H1 (cell line): ENCODE measurements at regions not wholly inside any gene's neighbourhood (a gene's known extent, or its start where the extent isn't known, plus 50 kb on each side); places are given as distances from the start of the nearest gene placed in this dataset.

Source experiments
- CTCF ChIA-PET: fragments of 300-600 bp; sonication (Branson Sonifier 250); formaldehyde crosslinking; loops from one replicate; lab custom pipeline; 2021; ENCODE audit not compliant: partially characterized antibody; lab: Charles Lee
- POLR2A ChIA-PET: fragments of 300-600 bp; sonication (Branson Sonifier 250); formaldehyde crosslinking; loops from one replicate; lab custom pipeline; 2021; ENCODE audit warnings: inconsistent platforms; ENCODE audit not compliant: partially characterized antibody; lab: Charles Lee
- DNase-seq, 2 experiments: peaks; one replicate each; pipeline versions ENCODE4 v3.0.0 to v3.0.0-alpha.2; 2010 to 2022; ENCODE audit warnings: low spot score in 2 of 2, low read depth in 1 of 2, mixed read lengths in 1 of 2
- FAIRE-seq: peaks from 2 replicates; lab custom pipeline; 2011; peaks lifted over from hg19 to GRCh38; lab: Jason Lieb, UNC
- H2AFZ ChIP-seq: 2 replicates; pipeline ENCODE4 v1.8.1; 2012; ENCODE audit warnings: low read length, inconsistent platforms
- H2AK5ac ChIP-seq: 2 replicates; pipeline ENCODE4 v1.6.1; 2013; ENCODE audit warnings: low read depth, low read length
- H2BK120ac ChIP-seq: replicated peaks from 2 replicates; pipeline ENCODE3; 2013; ENCODE audit warnings: low read depth, low read length, inconsistent platforms
- H2BK12ac ChIP-seq: 2 replicates; pipeline ENCODE4 v1.6.1; 2013; ENCODE audit warnings: low read depth, low read length
- H2BK15ac ChIP-seq: 2 replicates; pipeline ENCODE4 v1.6.1; 2013; ENCODE audit warnings: low read length
- H2BK20ac ChIP-seq: 2 replicates; pipeline ENCODE4 v1.6.1; 2013; ENCODE audit warnings: low read length
- H2BK5ac ChIP-seq: 2 replicates; pipeline ENCODE4 v1.6.1; 2013; ENCODE audit warnings: low read depth, low read length
- H3K14ac ChIP-seq: 2 replicates; pipeline ENCODE4 v1.6.1; 2013; ENCODE audit warnings: inconsistent platforms; ENCODE audit not compliant: insufficient read length
- H3K18ac ChIP-seq: 2 replicates; pipeline ENCODE4 v1.6.1; 2013; ENCODE audit warnings: low read length; ENCODE audit errors: extremely low read depth
- H3K23ac ChIP-seq: 2 replicates; pipeline ENCODE4 v1.6.1; 2013; ENCODE audit warnings: inconsistent platforms; ENCODE audit not compliant: insufficient read length
- H3K23me2 ChIP-seq: 2 replicates; pipeline ENCODE4 v1.6.1; 2013; ENCODE audit warnings: low read depth, low read length
- H3K27ac ChIP-seq: 2 replicates; pipeline ENCODE4 v1.6.1; 2011; ENCODE audit warnings: low read depth, low read length, inconsistent platforms
- H3K27me3 ChIP-seq, 4 experiments: replicated peaks in 1 of 4; 1 replicate in 1 of 4; 2 replicates in 3 of 4; pipeline versions ENCODE4 v1.6.1 to v1.8.1; 2011 to 2013; ENCODE audit warnings: low read length in 3 of 4, mild to moderate bottlenecking in 3 of 4, inconsistent platforms in 2 of 4, mixed read lengths in 2 of 4, moderate library complexity in 1 of 4; ENCODE audit not compliant: control insufficient read depth in 3 of 4, insufficient read depth in 3 of 4; ENCODE audit errors: extremely low read depth in 1 of 4
- H3K36me3 ChIP-seq, 4 experiments: 2 replicates each; pipeline versions ENCODE4 v1.6.1 to v1.8.1; 2011 to 2013; ENCODE audit warnings: mild to moderate bottlenecking in 4 of 4, low read length in 3 of 4, moderate library complexity in 2 of 4, control low read depth in 1 of 4, inconsistent platforms in 1 of 4; ENCODE audit not compliant: insufficient read depth in 4 of 4, control insufficient read depth in 2 of 4
- H3K4ac ChIP-seq: replicated peaks from 2 replicates; pipeline ENCODE3; 2013; ENCODE audit warnings: low read length, low read depth, mixed read lengths, inconsistent platforms; ENCODE audit not compliant: insufficient read length
- H3K4me1 ChIP-seq, 4 experiments: replicated peaks in 1 of 4; 1 replicate in 1 of 4; 2 replicates in 3 of 4; pipeline versions ENCODE4 v1.6.1 to v1.8.1; 2011 to 2013; ENCODE audit warnings: low read length in 3 of 4, inconsistent platforms in 2 of 4, mixed read lengths in 1 of 4; ENCODE audit not compliant: insufficient read depth in 4 of 4, control insufficient read depth in 3 of 4
- H3K4me2 ChIP-seq, 2 experiments: 2 replicates each; pipeline versions ENCODE4 v1.6.1 to v1.8.1; 2011 to 2013; ENCODE audit warnings: low read depth in 2 of 2, low read length in 2 of 2, control low read depth in 1 of 2, inconsistent platforms in 1 of 2, mild to moderate bottlenecking in 1 of 2; ENCODE audit not compliant: insufficient read depth in 1 of 2
- H3K4me3 ChIP-seq, 4 experiments: fragments of 200-600, 300-600 bp in 1 of 4; sonication (generic), shearing (Covaris generic), sonication (Bioruptor Twin) in 1 of 4; 2 replicates each; pipeline versions ENCODE4 v1.5.1 to v1.8.1; 2011 to 2016; ENCODE audit warnings: low read length in 4 of 4, low read depth in 3 of 4, control low read depth in 2 of 4, inconsistent platforms in 2 of 4, mild to moderate bottlenecking in 2 of 4, mixed read lengths in 1 of 4, moderate library complexity in 1 of 4; ENCODE audit not compliant: insufficient read depth in 2 of 4; ENCODE audit errors: extremely low read depth in 1 of 4
- H3K56ac ChIP-seq: replicated peaks from 2 replicates; pipeline ENCODE3; 2013; ENCODE audit warnings: low read depth, mild to moderate bottlenecking, mixed read lengths, low read length, inconsistent platforms; ENCODE audit not compliant: insufficient read length
- H3K79me1 ChIP-seq: 2 replicates; pipeline ENCODE4 v1.6.1; 2013; ENCODE audit warnings: low read depth, low read length, control low read depth
- H3K79me2 ChIP-seq, 2 experiments: 2 replicates each; pipeline versions ENCODE4 v1.6.1 to v1.8.1; 2012 to 2013; ENCODE audit warnings: low read length in 2 of 2, mild to moderate bottlenecking in 2 of 2, inconsistent platforms in 1 of 2; ENCODE audit not compliant: insufficient read depth in 2 of 2, control insufficient read depth in 1 of 2
- H3K9ac ChIP-seq, 4 experiments: replicated peaks in 1 of 4; 1 replicate in 1 of 4; 2 replicates in 3 of 4; pipeline versions ENCODE4 v1.6.1 to v1.8.1; 2011 to 2013; ENCODE audit warnings: low read depth in 3 of 4, low read length in 3 of 4, control low read depth in 2 of 4, mild to moderate bottlenecking in 2 of 4, moderate library complexity in 2 of 4, inconsistent platforms in 1 of 4; ENCODE audit errors: extremely low read depth in 1 of 4
- H3K9me3 ChIP-seq, 2 experiments: 2 replicates each; pipeline versions ENCODE4 v1.6.1 to v1.8.1; 2012 to 2013; ENCODE audit warnings: mild to moderate bottlenecking in 2 of 2, moderate library complexity in 2 of 2, control low read depth in 1 of 2, inconsistent platforms in 1 of 2, low read depth in 1 of 2, low read length in 1 of 2, mixed read lengths in 1 of 2; ENCODE audit not compliant: insufficient read depth in 2 of 2
- H4K20me1 ChIP-seq, 2 experiments: replicated peaks in 1 of 2; 2 replicates each; pipeline versions ENCODE3 to v1.8.1; 2011 to 2013; ENCODE audit warnings: inconsistent platforms in 2 of 2, low read length in 2 of 2, mild to moderate bottlenecking in 1 of 2; ENCODE audit not compliant: insufficient read depth in 2 of 2, control insufficient read depth in 1 of 2
- H4K5ac ChIP-seq: 2 replicates; pipeline ENCODE4 v1.6.1; 2013; ENCODE audit warnings: low read length, low read depth, mixed read lengths, inconsistent platforms; ENCODE audit not compliant: insufficient read length
- H4K8ac ChIP-seq: 2 replicates; pipeline ENCODE4 v1.8.0; 2013; ENCODE audit warnings: mild to moderate bottlenecking, moderate library complexity, low read length, inconsistent platforms; ENCODE audit not compliant: insufficient read depth; ENCODE audit errors: extremely low read depth
- H4K91ac ChIP-seq: replicated peaks from 2 replicates; pipeline ENCODE3; 2013; ENCODE audit warnings: low read length, mixed read lengths, inconsistent platforms; ENCODE audit not compliant: insufficient read length
- CHD7 ChIP-seq: fragments of 300-600 bp; sonication (generic); IDR thresholded peaks from 2 replicates; pipeline ENCODE4 v1.7.1; 2012; ENCODE audit warnings: low read length, moderate library complexity, mild to moderate bottlenecking, inconsistent platforms; ENCODE audit not compliant: insufficient replicate concordance
- WGBS, 2 experiments: shearing (Covaris generic) in 1 of 2; methylation state at CpG; one replicate each; pipeline versions ENCODE4 v1.1.6 to v1.1.7; 2013 to 2015; ENCODE audit warnings: low lambda C conversion rate in 2 of 2, mixed read lengths in 2 of 2, inconsistent platforms in 1 of 2, low coverage in 1 of 2, missing lambda C conversion rate in 1 of 2; ENCODE audit not compliant: insufficient replicate concordance in 2 of 2, insufficient coverage in 1 of 2, insufficient read length in 1 of 2; ENCODE audit errors: extremely low coverage in 1 of 2, missing lambda C conversion rate in 1 of 2; 5-methylcytosine and 5-hydroxymethylcytosine counted together

GRCh38 chr2:51888120-51888519, 856.2 kb upstream of the NRXN1 start:
- no peak overlapping the region for H4K8ac ChIP-seq
- H3K4me2 ChIP-seq: no peak overlapping the region
- H3K27me3 ChIP-seq: no peaks in the 10 kb centered on the region
- H2BK20ac ChIP-seq: no peak overlapping the region
- no peak overlapping the region for H2BK15ac ChIP-seq
- no peak overlapping the region for H3K14ac ChIP-seq
- no peaks in the 10 kb centered on the region for H3K23me2 ChIP-seq
- FAIRE-seq: no peak
- no peak overlapping the region for H3K56ac ChIP-seq
- H2BK120ac ChIP-seq: no peak overlapping the region
- 0 out of 2 replicates have a peak overlapping the region, but pooled peaks have one; percentile 26 for H2BK5ac ChIP-seq
- H3K36me3 ChIP-seq: no peaks in the 10 kb centered on the region
- H3K18ac ChIP-seq: no peak overlapping the region
- H4K5ac ChIP-seq: no peak overlapping the region
- H3K23ac ChIP-seq: no peak overlapping the region
- H3K79me2 ChIP-seq: no peaks in the 10 kb centered on the region
- H3K4me3 ChIP-seq: no peak overlapping the region
- no peak overlapping the region for H3K9ac ChIP-seq
- WGBS, 2 experiments: 100% methylated on average over 1 of the region's 1 CpG; no CpG with 5 or more reads in 1 of the 2 experiments
- no peaks in the 10 kb centered on the region for H3K4me1 ChIP-seq
- no peak overlapping the region for H2BK12ac ChIP-seq
- no peak overlapping the region for H4K91ac ChIP-seq
- H2AFZ ChIP-seq: no peak overlapping the region
- H3K27ac ChIP-seq: no peak overlapping the region
- ChIA-PET CTCF (no interaction called here), POLR2A (no interaction called here)
- no peak overlapping the region for H3K4ac ChIP-seq
- no peaks in the 10 kb centered on the region for H4K20me1 ChIP-seq
- 0 out of 4 replicates have a peak, but pooled peaks cover 0 to 6% of the 10 kb centered on the region in 2 experiments for H3K9me3 ChIP-seq
- H3K79me1 ChIP-seq: no peaks in the 10 kb centered on the region
- H2AK5ac ChIP-seq: no peak overlapping the region
- no peak for DNase-seq
- TF ChIP-seq CHD7: no peak
